Tibial nerve (tissue), 4 donors: ENCODE measurements at regions not wholly inside any gene's neighbourhood (a gene's known extent, or its start where the extent isn't known, plus 50 kb on each side); places are given as distances from the start of the nearest gene placed in this dataset.

Experiments
- DNase-seq, 2 donors: peaks; one replicate each; pipeline ENCODE4 v3.0.0-alpha.2; 2019; ENCODE audit warnings: low spot score in 2 of 2
- H3K27ac ChIP-seq, 4 donors: fragments of 200-600 bp; sonication (generic) in 3 of 4; one replicate each; pipeline ENCODE4 v1.5.1; 2017 to 2019; ENCODE audit warnings: mild to moderate bottlenecking in 1 of 4
- H3K27me3 ChIP-seq, 2 donors: fragments of 200-600 bp; sonication (generic) in 1 of 2; one replicate each; pipeline versions ENCODE4 v1.5.1 to v1.6.0; 2017 to 2019
- H3K36me3 ChIP-seq, 3 donors: fragments of 200-600 bp; sonication (generic); one replicate each; pipeline ENCODE4 v1.5.1; 2018 to 2019
- H3K4me1 ChIP-seq, 4 donors: fragments of 200-600 bp; sonication (generic) in 3 of 4; one replicate each; pipeline ENCODE4 v1.5.1; 2017 to 2019
- H3K4me3 ChIP-seq, 4 donors: fragments of 200-600 bp; sonication (generic) in 3 of 4; one replicate each; pipeline ENCODE4 v1.5.1; 2017 to 2019; ENCODE audit warnings: mild to moderate bottlenecking in 1 of 4, moderate library complexity in 1 of 4
- H3K9me3 ChIP-seq, 4 donors: fragments of 200-600 bp; sonication (generic) in 3 of 4; one replicate each; pipeline ENCODE4 v1.5.1; 2017 to 2019
- CTCF ChIP-seq, 5 experiments: fragments of 200-600 bp in 3 of 5; fragments of 450-650 bp in 2 of 5; sonication (generic) in 3 of 5; IDR thresholded peaks; one replicate each; pipeline ENCODE4 v1.5.1; 2016 to 2019; ENCODE audit warnings: antibody characterized with exemption in 5 of 5, mild to moderate bottlenecking in 3 of 5, moderate library complexity in 2 of 5
- EP300 ChIP-seq, 2 donors: sonication (generic); formaldehyde crosslinking; IDR thresholded peaks; one replicate each; pipeline ENCODE4 v1.6.1; 2017; ENCODE audit warnings: antibody characterized with exemption in 2 of 2, mild to moderate bottlenecking in 1 of 2
- POLR2A ChIP-seq, 2 donors: fragments of 450-650 bp; IDR thresholded peaks; one replicate each; pipeline ENCODE4 v1.6.1; 2017; ENCODE audit warnings: antibody characterized with exemption in 2 of 2, mild to moderate bottlenecking in 2 of 2, moderate library complexity in 2 of 2
- WGBS, 2 donors: methylation state at CpG; one replicate each; pipeline ENCODE4 v1.1.5; 2018; 5-methylcytosine and 5-hydroxymethylcytosine counted together

GRCh38 chr3:182435860-182436259, 357.4 kb upstream of the ATP11B start:
- WGBS, 2 donors: 74 to 86% methylated on average over 1 of the region's 1 CpG
- H3K36me3 ChIP-seq: no peaks in the 10 kb centered on the region
- H3K4me1 ChIP-seq: no peaks in the 10 kb centered on the region
- no peak overlapping the region for H3K4me3 ChIP-seq
- no peak overlapping the region for H3K27ac ChIP-seq
- no peaks in the 10 kb centered on the region for H3K27me3 ChIP-seq
- DNase-seq: no peak
- no peak for TF ChIP-seq POLR2A (IDR thresholded peaks at IDR 0.05)
- TF ChIP-seq EP300 (IDR thresholded peaks at IDR 0.05): no peak
- TF ChIP-seq CTCF (IDR thresholded peaks at IDR 0.05): no peak
- H3K9me3 ChIP-seq: no peaks in the 10 kb centered on the region

GRCh38 chr3:182436547-182436946, 356.8 kb upstream of the ATP11B start:
- H3K4me1 ChIP-seq: no peaks in the 10 kb centered on the region
- no peak for DNase-seq
- no peaks in the 10 kb centered on the region for H3K27me3 ChIP-seq
- WGBS, 2 donors: 83 to 84% methylated on average over 6 of the region's 6 CpGs
- no peak overlapping the region for H3K27ac ChIP-seq
- TF ChIP-seq CTCF (IDR thresholded peaks at IDR 0.05): no peak
- TF ChIP-seq POLR2A (IDR thresholded peaks at IDR 0.05): no peak
- no peak for TF ChIP-seq EP300 (IDR thresholded peaks at IDR 0.05)
- H3K9me3 ChIP-seq: no peaks in the 10 kb centered on the region
- no peak overlapping the region for H3K4me3 ChIP-seq
- no peaks in the 10 kb centered on the region for H3K36me3 ChIP-seq

GRCh38 chr3:182438398-182438797, 354.9 kb upstream of the ATP11B start:
- TF ChIP-seq EP300 (IDR thresholded peaks at IDR 0.05) (no peak), CTCF (IDR thresholded peaks at IDR 0.05) (no peak), POLR2A (IDR thresholded peaks at IDR 0.05) (no peak)
- 55 to 56% methylated on average over 1 of the region's 1 CpG for WGBS, 2 donors
- Histone ChIP-seq H3K9me3 (no peaks in the 10 kb centered on the region), H3K27me3 (no peaks in the 10 kb centered on the region), H3K27ac (no peak overlapping the region), H3K36me3 (no peaks in the 10 kb centered on the region), H3K4me1 (no peaks in the 10 kb centered on the region), H3K4me3 (no peak overlapping the region)
- DNase-seq: no peak

- Histone ChIP-seq H3K27ac (no peak overlapping the region), H3K27me3 (no peaks in the 10 kb centered on the region), H3K4me3 (no peak overlapping the region), H3K4me1 (no peaks in the 10 kb centered on the region), H3K9me3 (no peaks in the 10 kb centered on the region), H3K36me3 (no peaks in the 10 kb centered on the region)
- DNase-seq: no peak
- no peak for TF ChIP-seq POLR2A (IDR thresholded peaks at IDR 0.05)
- no peak for TF ChIP-seq CTCF (IDR thresholded peaks at IDR 0.05)
- TF ChIP-seq EP300 (IDR thresholded peaks at IDR 0.05): no peak
Observed at GRCh38 chr3:182440101-182440500, 353.2 kb upstream of the ATP11B start.

- Histone ChIP-seq H3K9me3 (no peaks in the 10 kb centered on the region), H3K4me1 (no peaks in the 10 kb centered on the region), H3K27me3 (no peaks in the 10 kb centered on the region), H3K4me3 (no peak overlapping the region), H3K27ac (no peak overlapping the region), H3K36me3 (no peaks in the 10 kb centered on the region)
- TF ChIP-seq EP300 (IDR thresholded peaks at IDR 0.05): no peak
- no peak for TF ChIP-seq POLR2A (IDR thresholded peaks at IDR 0.05)
- no peak for TF ChIP-seq CTCF (IDR thresholded peaks at IDR 0.05)
- WGBS, 2 donors: 67 to 78% methylated on average over 5 of the region's 5 CpGs
- DNase-seq: no peak
Observed at GRCh38 chr3:182445576-182445975, 347.7 kb upstream of the ATP11B start.
